SJCRH30 (cell line): ENCODE measurements at regions not wholly inside any gene's neighbourhood (a gene's known extent, or its start where the extent isn't known, plus 50 kb on each side); places are given as distances from the start of the nearest gene placed in this dataset.

Source experiments
- DNase-seq, 2 experiments: peaks; one replicate each; pipeline ENCODE4 v3.0.0-alpha.2; 2015 to 2020
- H3K27ac ChIP-seq: fragments of 250-450 bp; sonication (Bioruptor Pico); 2 replicates; pipeline ENCODE4 v1.5.1; 2020; ENCODE audit warnings: mild to moderate bottlenecking, moderate library complexity
- H3K27me3 ChIP-seq: fragments of 250-450 bp; sonication (Bioruptor Pico); 2 replicates; pipeline ENCODE4 v1.5.1; 2020; ENCODE audit warnings: mild to moderate bottlenecking, moderate library complexity
- H3K36me3 ChIP-seq: fragments of 250-450 bp; sonication (Bioruptor Pico); 2 replicates; pipeline ENCODE4 v1.5.1; 2020; ENCODE audit warnings: mild to moderate bottlenecking, moderate library complexity
- H3K4me1 ChIP-seq: fragments of 250-450 bp; sonication (Bioruptor Pico); 2 replicates; pipeline ENCODE4 v1.5.1; 2020; ENCODE audit warnings: mild to moderate bottlenecking, moderate library complexity
- H3K4me3 ChIP-seq: fragments of 250-450 bp; sonication (Bioruptor Pico); 2 replicates; pipeline ENCODE4 v1.5.1; 2020; ENCODE audit warnings: mild to moderate bottlenecking, moderate library complexity
- H3K9me3 ChIP-seq: fragments of 250-450 bp; sonication (Bioruptor Pico); replicated peaks from 2 replicates; pipeline ENCODE4 v1.5.1; 2020; ENCODE audit warnings: mild to moderate bottlenecking, moderate library complexity

DNA sequence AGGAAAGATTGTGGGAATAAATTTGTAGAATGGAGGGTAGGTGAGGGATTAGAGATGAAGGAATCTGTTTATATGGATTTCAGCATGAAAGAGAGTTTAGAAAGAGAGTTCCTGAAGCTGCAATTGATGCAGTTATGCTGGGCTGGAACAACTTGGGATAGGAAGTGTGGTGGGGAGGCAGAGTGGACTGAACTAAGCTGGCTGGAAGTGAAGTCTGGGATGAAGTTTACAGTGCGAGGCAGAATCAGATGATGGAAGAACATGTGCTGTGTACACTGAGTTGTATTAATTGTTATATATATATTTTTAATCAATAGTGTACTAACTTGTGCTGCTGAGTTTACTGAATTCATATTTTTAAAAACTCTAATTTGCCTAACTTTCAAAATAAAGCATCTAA, 461.9 kb downstream of the SPRY1 start:
- no peaks in the 10 kb centered on the region for H3K9me3 ChIP-seq
- no peak overlapping the region for H3K27ac ChIP-seq
- H3K4me1 ChIP-seq = peaks cover 15% of the 10 kb centered on the region
- no peak overlapping the region for H3K4me3 ChIP-seq
- DNase-seq = no peak
- H3K27me3 ChIP-seq = no peaks in the 10 kb centered on the region
- no peaks in the 10 kb centered on the region for H3K36me3 ChIP-seq

DNA sequence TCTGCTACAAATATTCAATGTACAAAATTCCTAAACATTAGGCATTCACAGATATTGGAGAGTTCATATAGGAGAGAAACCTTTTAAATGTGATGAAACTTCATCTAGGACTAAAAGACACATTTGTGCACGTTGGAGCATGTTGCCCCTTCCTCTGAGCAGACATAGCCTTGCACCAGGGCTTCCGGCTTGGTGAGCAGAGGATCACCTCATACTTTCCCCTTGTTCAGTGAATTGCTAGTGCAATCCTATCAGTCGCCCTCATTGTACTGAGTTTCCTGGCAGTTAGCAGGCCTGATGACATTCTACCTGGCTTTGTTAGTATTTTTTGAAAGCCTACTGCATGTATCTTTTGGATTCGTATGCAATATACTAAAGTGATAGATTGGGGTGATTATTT, 466.2 kb downstream of the SPRY1 start:
- peaks cover 6% of the 10 kb centered on the region; the same call in 1 of the 2 replicates for H3K4me1 ChIP-seq
- H3K4me3 ChIP-seq = no peak overlapping the region
- H3K27ac ChIP-seq = no peak overlapping the region
- DNase-seq = no peak
- peaks cover under 1% of the 10 kb centered on the region; the same call in 1 of the 2 replicates for H3K9me3 ChIP-seq
- H3K27me3 ChIP-seq = no peaks in the 10 kb centered on the region
- H3K36me3 ChIP-seq = no peaks in the 10 kb centered on the region

DNA sequence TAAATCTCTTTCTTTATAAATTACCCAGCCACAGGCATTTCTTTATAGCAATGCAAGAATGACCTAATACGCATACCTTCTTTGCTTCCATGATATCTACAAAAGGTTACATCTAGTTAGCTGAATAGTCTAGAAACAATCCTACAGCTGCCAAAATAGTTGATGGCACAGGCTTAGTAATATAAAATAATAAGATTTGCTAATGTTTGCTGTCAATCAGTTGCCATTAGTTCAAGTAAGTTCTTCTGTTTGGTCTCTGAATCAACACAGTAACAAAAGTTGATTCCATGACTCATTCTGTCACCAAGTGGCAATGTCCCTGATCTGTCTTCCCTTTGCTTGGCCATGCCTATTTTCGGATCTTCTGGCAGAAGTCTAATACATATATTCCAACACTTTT, 470.2 kb downstream of the SPRY1 start:
- Histone ChIP-seq H3K9me3 (peaks cover 5% of the 10 kb centered on the region; the same call in 1 of the 2 replicates), H3K27me3 (no peaks in the 10 kb centered on the region), H3K27ac (no peak overlapping the region), H3K36me3 (no peaks in the 10 kb centered on the region), H3K4me3 (no peak overlapping the region), H3K4me1 (peaks cover 16% of the 10 kb centered on the region)
- DNase-seq = no peak

DNA sequence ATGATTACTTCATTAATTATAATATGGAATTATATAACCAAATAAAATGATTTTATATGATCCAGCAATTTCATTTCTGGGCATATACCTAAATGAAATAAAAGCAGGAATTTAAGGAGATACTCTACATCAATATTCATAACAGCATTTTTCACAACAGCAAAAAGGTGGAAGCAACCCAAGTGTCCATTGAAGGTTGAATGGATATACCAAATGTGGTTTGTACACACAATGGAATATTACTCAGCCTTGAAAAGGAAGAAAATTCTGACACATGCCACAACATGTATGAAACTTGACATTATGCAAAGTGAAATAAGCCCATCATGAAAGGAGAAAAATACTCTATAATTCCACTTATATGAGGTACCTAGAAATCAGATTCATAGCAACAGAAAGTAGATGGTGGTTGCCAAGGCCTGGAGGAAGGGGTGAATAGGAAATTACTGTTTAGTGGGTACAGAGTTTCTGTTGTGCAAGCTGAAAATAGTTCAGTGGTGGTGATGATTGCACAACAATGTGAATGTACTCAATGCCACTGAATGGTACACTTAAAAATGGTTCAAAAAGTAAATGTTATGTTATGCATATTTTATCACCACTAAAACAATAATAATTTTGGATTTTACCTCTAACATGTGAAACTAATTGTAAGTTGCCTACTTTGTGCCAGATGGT, 471.5 kb downstream of the SPRY1 start:
- H3K9me3 ChIP-seq = peaks cover 5% of the 10 kb centered on the region; the same call in 1 of the 2 replicates
- no peak overlapping the region for H3K4me3 ChIP-seq
- H3K4me1 ChIP-seq = peaks cover 16% of the 10 kb centered on the region
- H3K27ac ChIP-seq = no peak overlapping the region
- no peak for DNase-seq
- H3K36me3 ChIP-seq = no peaks in the 10 kb centered on the region
- H3K27me3 ChIP-seq = no peaks in the 10 kb centered on the region

DNA sequence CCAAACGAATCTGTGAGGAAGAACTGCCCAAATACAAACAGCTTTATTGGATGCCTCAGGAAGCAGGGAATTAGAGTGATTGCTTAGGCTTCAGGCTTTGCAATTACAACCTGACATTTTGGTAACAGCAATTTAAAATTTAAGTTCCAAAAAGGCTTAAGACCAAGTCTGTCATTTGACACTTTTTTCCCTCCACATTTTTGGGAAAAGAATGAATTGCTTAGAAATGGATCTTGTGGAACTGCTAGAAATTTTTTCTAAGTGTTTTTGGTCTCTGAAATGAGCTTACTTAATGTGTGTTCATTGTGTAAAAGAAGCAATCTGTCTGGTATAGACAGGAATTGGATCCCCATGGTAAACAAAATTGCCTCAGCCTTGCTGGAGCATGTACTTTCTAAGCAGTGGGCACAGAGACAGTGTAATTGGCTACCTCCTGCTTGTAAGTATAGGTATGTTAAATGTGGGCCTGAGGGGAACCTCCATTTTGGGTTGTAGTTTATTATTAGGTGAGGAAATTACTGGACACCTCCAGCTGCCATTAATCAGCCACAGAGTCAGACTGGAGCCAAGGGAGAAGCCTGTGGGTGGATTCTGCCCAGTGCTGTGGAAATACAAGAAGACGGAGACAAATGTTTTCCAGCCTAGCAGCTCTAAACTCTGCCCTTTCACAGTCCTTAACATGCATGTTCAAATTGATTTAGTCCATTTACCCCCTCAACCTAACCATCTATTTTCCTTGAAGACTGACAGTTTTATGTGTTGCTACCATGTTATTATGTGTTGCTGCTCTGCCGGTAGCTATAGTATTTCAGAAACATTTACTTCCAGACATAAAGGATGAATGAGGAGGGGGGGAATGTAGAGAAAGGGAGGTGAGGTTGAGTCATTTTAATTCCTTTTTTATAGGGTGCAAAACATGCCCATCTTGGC, 473.0 kb downstream of the SPRY1 start:
- Histone ChIP-seq H3K4me1 (peaks cover 19% of the 10 kb centered on the region), H3K36me3 (no peaks in the 10 kb centered on the region), H3K9me3 (peaks cover 5% of the 10 kb centered on the region; the same call in 1 of the 2 replicates), H3K27ac (peak overlapping the region; percentile 30), H3K27me3 (no peaks in the 10 kb centered on the region), H3K4me3 (no peak overlapping the region)
- DNase-seq = peak in 1 of 2 experiments; percentile 48

DNA sequence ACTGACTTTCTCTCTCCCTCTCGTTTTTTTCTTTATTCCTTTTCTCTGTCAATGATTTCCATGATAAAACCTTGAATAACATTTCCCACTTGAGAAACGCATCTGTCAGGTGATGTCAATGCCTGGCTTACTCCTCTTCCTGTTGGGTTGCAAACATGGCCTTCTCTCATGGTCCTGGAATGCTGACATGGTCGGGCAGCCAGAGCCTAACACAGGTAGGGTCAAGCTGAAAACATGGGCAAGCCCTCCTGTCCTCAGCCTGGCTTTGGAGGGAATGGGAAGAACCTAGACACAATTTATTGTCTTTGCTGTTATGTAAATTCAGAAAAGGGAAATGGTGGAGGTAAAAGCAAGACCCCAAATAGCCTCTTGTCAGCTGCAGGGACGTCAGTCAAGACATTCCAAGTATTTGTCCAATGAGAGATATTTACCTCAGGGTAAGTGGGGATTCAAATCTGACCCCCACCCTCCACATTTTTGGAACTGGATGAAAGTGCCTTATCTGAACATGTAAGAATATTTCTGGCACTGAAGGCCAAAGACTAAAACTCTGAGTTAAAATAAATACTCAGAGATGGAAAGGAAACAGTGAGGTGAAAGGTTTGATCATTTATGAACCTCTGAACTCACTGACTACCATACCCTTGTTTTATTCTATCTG, 473.8 kb downstream of the SPRY1 start:
- DNase-seq = peak in 1 of 2 experiments; percentile 31
- H3K27ac ChIP-seq = peak overlapping the region; percentile 30
- H3K4me3 ChIP-seq = no peak overlapping the region
- H3K4me1 ChIP-seq = peaks cover 25% of the 10 kb centered on the region
- H3K36me3 ChIP-seq = no peaks in the 10 kb centered on the region
- no peaks in the 10 kb centered on the region for H3K27me3 ChIP-seq
- peaks cover 5% of the 10 kb centered on the region; the same call in 1 of the 2 replicates for H3K9me3 ChIP-seq

DNA sequence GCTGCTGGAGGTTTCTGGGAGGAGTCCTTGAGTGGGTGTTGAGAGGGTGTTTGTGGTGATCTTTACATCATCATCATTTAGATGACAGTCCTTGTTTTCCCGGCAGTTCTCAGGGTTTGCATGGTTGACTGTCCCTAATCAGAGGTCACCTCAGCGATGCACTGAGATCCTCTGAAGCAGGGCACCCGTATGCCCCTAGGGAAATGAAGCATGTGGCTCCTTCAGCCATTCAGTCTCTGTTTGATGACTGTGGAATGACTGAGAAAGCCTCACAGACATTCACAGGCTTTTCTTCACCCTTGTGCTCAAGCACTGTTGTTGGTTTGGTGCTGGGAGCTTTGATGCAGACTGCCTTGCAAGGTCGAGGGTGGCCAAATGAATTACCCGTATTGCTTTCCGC, 474.7 kb downstream of the SPRY1 start:
- Histone ChIP-seq H3K27ac (no peak overlapping the region), H3K4me1 (peaks cover 33% of the 10 kb centered on the region), H3K9me3 (peaks cover 5% of the 10 kb centered on the region; the same call in 1 of the 2 replicates), H3K27me3 (no peaks in the 10 kb centered on the region), H3K36me3 (no peaks in the 10 kb centered on the region), H3K4me3 (no peak overlapping the region)
- no peak for DNase-seq

DNA sequence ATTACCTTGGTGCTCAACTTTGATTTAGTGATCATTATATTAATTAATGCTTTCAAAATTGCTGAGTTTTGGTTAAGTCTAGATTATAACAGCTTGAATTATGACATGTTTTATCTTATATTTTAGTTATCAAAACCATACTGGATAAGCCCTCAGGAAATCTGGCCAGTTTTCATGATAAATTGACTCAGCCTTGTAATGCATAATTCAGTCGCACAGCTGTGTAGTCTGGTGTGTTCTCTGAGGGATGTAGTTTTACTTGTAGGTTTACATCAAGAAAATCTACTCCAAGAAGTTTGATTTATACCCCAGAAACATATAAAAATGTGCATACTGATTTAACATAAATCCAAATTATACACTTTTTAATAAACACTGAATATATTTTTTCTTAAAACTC, 477.5 kb downstream of the SPRY1 start:
- H3K4me3 ChIP-seq = no peak overlapping the region
- peaks cover 50% of the 10 kb centered on the region for H3K4me1 ChIP-seq
- no peaks in the 10 kb centered on the region for H3K27me3 ChIP-seq
- H3K27ac ChIP-seq = no peak overlapping the region
- H3K36me3 ChIP-seq = no peaks in the 10 kb centered on the region
- DNase-seq = no peak
- 0 out of 2 replicates have a peak, but pooled peaks cover 8% of the 10 kb centered on the region for H3K9me3 ChIP-seq

DNA sequence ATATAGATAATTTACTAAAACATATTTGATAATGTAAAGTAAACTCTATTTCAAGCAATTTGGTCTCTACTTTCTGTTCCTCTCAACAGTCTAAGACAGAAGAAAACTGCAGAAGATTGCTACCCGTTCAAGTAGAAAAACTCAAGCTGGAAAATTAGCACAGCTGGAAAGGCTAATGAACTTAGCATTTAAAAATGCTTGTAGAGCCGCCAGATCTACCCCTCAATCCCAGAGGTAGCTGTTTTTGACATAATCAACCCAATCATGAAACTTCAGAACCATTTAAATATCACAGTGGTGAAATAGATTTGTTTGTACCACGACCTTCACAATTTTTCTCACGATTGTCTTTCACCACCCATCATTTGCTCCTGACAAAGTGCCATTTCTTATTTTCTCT, 479.5 kb downstream of the SPRY1 start:
- Histone ChIP-seq H3K27me3 (no peaks in the 10 kb centered on the region), H3K9me3 (peaks cover 10% of the 10 kb centered on the region; the same call in 1 of the 2 replicates), H3K36me3 (no peaks in the 10 kb centered on the region), H3K4me1 (peaks cover 34% of the 10 kb centered on the region), H3K4me3 (no peak overlapping the region), H3K27ac (peak overlapping the region; percentile 85)
- no peak for DNase-seq

DNA sequence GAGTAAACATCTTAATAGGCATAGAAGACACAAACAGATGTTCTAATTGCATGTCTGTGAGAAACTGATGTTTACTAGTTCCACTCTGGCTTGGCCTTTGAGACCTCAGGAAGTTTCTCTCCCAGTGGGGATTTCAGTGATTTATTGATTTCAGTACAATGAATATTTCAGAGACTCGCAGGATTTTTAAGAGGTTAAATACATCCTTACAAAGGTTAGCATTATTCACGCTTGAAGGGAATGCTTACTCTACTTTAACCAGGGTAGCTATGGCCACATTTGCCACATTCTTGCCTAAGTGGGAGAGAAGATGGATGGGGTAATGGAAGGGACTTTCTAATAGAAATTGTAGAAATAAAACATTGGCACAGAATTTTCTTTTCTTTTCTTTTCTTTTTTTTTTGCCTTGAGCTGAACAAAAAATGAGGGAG, 480.1 kb downstream of the SPRY1 start:
- Histone ChIP-seq H3K4me3 (no peak overlapping the region), H3K9me3 (peaks cover 10% of the 10 kb centered on the region), H3K27ac (peak overlapping the region; percentile 85), H3K36me3 (no peaks in the 10 kb centered on the region), H3K27me3 (no peaks in the 10 kb centered on the region), H3K4me1 (peaks cover 34% of the 10 kb centered on the region)
- DNase-seq = peak; percentile 55 to 92

DNA sequence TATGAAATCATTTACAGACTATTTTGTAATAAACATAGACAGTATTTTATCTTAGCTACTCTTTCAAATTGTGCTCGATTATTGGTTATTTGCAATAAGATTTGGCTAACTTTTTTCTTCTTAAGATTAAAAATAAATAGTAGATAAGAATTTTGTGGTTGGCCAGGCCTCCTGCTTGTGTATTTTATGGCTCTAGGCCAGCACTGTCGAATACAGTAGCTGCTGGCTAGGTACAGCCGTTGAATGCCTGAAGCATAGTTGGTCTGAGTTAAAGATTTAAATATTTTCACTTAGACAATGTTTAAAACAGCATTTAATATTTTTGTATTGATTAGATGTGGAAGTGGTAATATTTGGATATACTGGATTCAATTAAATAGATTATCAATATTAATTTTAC, 481.0 kb downstream of the SPRY1 start:
- H3K27me3 ChIP-seq = no peaks in the 10 kb centered on the region
- H3K27ac ChIP-seq = peak overlapping the region; percentile 85
- peak; percentile 28 to 50 for DNase-seq
- H3K36me3 ChIP-seq = no peaks in the 10 kb centered on the region
- no peak overlapping the region for H3K4me3 ChIP-seq
- peaks cover 34% of the 10 kb centered on the region for H3K4me1 ChIP-seq
- H3K9me3 ChIP-seq = peaks cover 10% of the 10 kb centered on the region

DNA sequence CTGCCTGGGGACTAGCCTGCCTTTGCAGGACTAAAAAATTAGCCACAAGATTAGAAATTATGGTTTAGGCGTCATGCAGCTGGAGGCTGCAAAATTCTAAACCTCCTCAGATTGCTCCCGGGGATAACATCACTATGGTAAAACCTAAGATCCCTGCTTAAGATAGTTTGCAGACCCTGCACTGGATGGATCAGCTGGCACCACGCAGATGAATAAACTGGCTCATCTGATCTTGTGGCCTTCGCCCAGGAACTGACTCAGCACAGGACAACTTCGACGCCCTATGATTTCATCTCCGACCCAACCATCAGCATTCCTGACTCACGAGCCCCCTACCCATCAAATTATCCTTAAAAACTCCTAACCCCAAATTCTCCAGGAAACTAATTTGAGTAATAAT, 482.4 kb downstream of the SPRY1 start:
- Histone ChIP-seq H3K9me3 (peaks cover 10% of the 10 kb centered on the region), H3K4me3 (no peak overlapping the region), H3K27me3 (no peaks in the 10 kb centered on the region), H3K36me3 (no peaks in the 10 kb centered on the region), H3K4me1 (peaks cover 34% of the 10 kb centered on the region), H3K27ac (no peak overlapping the region)
- DNase-seq = no peak

DNA sequence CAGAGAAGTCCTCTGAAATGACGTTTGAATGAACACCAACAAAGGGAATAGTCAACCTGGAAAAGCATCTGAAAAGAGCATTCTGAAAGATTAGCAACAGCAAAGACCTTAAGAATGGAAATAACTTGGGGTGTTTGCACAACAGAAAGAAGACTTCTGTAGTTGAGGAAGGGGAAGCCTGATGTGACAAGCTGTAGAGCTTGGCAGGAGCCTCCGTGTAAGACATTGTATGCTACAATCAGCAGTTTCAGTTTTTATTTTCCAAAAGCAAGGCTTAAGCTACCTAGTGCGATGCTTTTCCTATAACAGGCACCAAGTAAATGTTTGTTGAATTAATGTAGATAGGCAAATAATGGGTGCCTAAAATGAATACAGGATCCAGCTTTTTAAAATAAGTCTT, 484.0 kb downstream of the SPRY1 start:
- H3K9me3 ChIP-seq = peaks cover 17% of the 10 kb centered on the region
- no peaks in the 10 kb centered on the region for H3K36me3 ChIP-seq
- peaks cover 23% of the 10 kb centered on the region for H3K4me1 ChIP-seq
- no peaks in the 10 kb centered on the region for H3K27me3 ChIP-seq
- no peak for DNase-seq
- no peak overlapping the region for H3K27ac ChIP-seq
- H3K4me3 ChIP-seq = no peak overlapping the region

DNA sequence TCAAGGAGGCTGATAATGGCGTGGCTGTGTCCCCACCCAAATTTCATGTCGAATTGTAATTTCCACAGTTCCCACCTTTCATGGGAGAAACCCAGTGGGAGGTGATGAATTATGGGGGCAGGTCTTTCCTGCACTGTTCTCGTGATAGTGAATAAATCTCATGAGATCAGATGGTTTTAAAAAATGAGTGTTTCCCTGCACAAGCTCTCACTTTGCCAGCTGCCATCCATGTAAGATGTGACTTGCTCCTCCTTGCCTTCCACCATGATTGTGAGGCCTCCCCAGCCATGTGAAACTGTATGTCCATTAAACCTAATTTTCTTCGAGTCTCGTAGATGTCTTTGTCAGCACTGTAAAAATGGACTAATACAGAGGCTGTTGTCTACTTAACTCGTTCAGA, 488.3 kb downstream of the SPRY1 start:
- no peaks in the 10 kb centered on the region for H3K36me3 ChIP-seq
- no peak for DNase-seq
- no peak overlapping the region for H3K27ac ChIP-seq
- H3K4me3 ChIP-seq = no peak overlapping the region
- H3K9me3 ChIP-seq = peaks cover 10% of the 10 kb centered on the region
- no peaks in the 10 kb centered on the region for H3K27me3 ChIP-seq
- peaks cover 7% of the 10 kb centered on the region for H3K4me1 ChIP-seq

DNA sequence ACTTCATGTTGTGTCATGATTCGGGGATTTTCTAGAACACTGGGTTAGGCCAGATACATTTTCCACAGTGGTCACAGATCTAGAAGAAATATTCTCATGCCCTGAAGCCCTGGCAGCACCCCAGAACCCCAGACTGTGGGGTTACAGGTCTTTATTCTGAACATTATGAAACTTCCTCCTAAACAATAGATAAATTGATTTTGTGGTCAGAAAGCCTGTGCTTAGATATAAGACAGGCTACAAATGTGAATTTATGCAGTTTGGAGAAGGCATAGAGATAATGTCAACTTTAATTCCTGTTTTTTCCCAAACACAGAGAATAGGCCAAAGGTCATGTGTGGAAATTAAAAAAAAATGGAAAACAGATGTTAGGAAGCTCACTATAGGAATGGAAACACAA, 492.9 kb downstream of the SPRY1 start:
- Histone ChIP-seq H3K4me3 (no peak overlapping the region), H3K9me3 (peaks cover 7% of the 10 kb centered on the region; the same call in 1 of the 2 replicates), H3K27ac (no peak overlapping the region), H3K27me3 (no peaks in the 10 kb centered on the region), H3K4me1 (peaks cover 22% of the 10 kb centered on the region), H3K36me3 (no peaks in the 10 kb centered on the region)
- peak in 1 of 2 experiments; percentile 33 for DNase-seq
